GM23338 (cell line): ENCODE measurements at regions not wholly inside any gene's neighbourhood (a gene's known extent, or its start where the extent isn't known, plus 50 kb on each side); places are given as distances from the start of the nearest gene placed in this dataset.

Experiments used
- ATAC-seq: fragments of 200-7000 bp; cut with Tn5 transposase; 3 replicates; pipeline ENCODE4 v1.9.1; 2020
- DNase-seq: peaks from one replicate; pipeline ENCODE4 v3.0.0-alpha.2; 2015; ENCODE audit warnings: low spot score
- H2AFZ ChIP-seq: fragments of 200-600 bp; sonication (generic); 2 replicates; pipeline ENCODE4 v1.8.0; 2016; ENCODE audit warnings: antibody characterized with exemption, mild to moderate bottlenecking, moderate library complexity
- H3F3A ChIP-seq: fragments of 200-600 bp; sonication (generic); replicated peaks from 2 replicates; pipeline ENCODE4 v1.8.0; 2017; ENCODE audit warnings: antibody characterized with exemption, mixed run types, low read depth
- H3K27ac ChIP-seq: fragments of 200-600 bp; sonication (generic); 2 replicates; pipeline ENCODE4 v1.6.1; 2016; ENCODE audit warnings: low read depth
- H3K27me3 ChIP-seq: fragments of 200-600 bp; sonication (generic); 2 replicates; pipeline ENCODE4 v1.8.0; 2016; ENCODE audit warnings: mild to moderate bottlenecking, mixed run types, moderate library complexity; ENCODE audit not compliant: insufficient read depth
- H3K36me3 ChIP-seq: fragments of 200-600 bp; sonication (generic); 2 replicates; pipeline ENCODE4 v1.8.0; 2016; ENCODE audit warnings: mild to moderate bottlenecking; ENCODE audit not compliant: insufficient read depth
- H3K4me1 ChIP-seq: fragments of 200-600 bp; sonication (generic); 2 replicates; pipeline ENCODE4 v1.8.0; 2016; ENCODE audit warnings: mild to moderate bottlenecking, moderate library complexity; ENCODE audit not compliant: insufficient read depth
- H3K4me2 ChIP-seq: fragments of 200-600 bp; sonication (generic); 2 replicates; pipeline ENCODE4 v1.7.1; 2017; ENCODE audit warnings: mixed run types
- H3K4me3 ChIP-seq: fragments of 200-600 bp; sonication (generic); 2 replicates; pipeline ENCODE4 v1.6.1; 2016; ENCODE audit warnings: mixed run types
- H3K79me2 ChIP-seq: fragments of 200-600 bp; sonication (generic); replicated peaks from 2 replicates; pipeline ENCODE4 v1.8.0; 2017; ENCODE audit warnings: mild to moderate bottlenecking; ENCODE audit not compliant: insufficient read depth
- H3K9me2 ChIP-seq: fragments of 200-600 bp; sonication (generic); 2 replicates; pipeline ENCODE4 v1.8.0; 2017; ENCODE audit not compliant: insufficient read depth
- H4K20me1 ChIP-seq: fragments of 200-600 bp; sonication (generic); replicated peaks from 2 replicates; pipeline ENCODE4 v1.8.0; 2017; ENCODE audit warnings: mild to moderate bottlenecking; ENCODE audit not compliant: insufficient read depth
- H3K27ac Mint-ChIP-seq: 2 replicates; pipeline ENCODE4 v1.8.0; 2020; ENCODE audit warnings: inconsistent platforms, mild to moderate bottlenecking, moderate library complexity, mixed read lengths
- H3K27me3 Mint-ChIP-seq: 3 replicates; pipeline ENCODE4 v1.8.0; 2022; ENCODE audit warnings: low read depth, mild to moderate bottlenecking, moderate library complexity, mixed read lengths, inconsistent platforms; ENCODE audit not compliant: insufficient read depth, poor library complexity
- H3K36me3 Mint-ChIP-seq: 3 replicates; pipeline ENCODE4 v1.8.0; 2021; ENCODE audit warnings: low read depth, mild to moderate bottlenecking, inconsistent platforms, moderate library complexity, mixed read lengths
- H3K4me1 Mint-ChIP-seq: 3 replicates; pipeline ENCODE4 v1.8.0; 2020; ENCODE audit warnings: mild to moderate bottlenecking, inconsistent platforms, mixed read lengths
- H3K4me3 Mint-ChIP-seq: 3 replicates; pipeline ENCODE4 v1.8.0; 2021; ENCODE audit warnings: moderate library complexity, mild to moderate bottlenecking, inconsistent platforms, mixed read lengths
- H3K9me3 Mint-ChIP-seq: 3 replicates; pipeline ENCODE4 v1.8.0; 2020; ENCODE audit warnings: moderate library complexity, mild to moderate bottlenecking, inconsistent platforms, mixed read lengths
- CTCF ChIP-seq, 2 experiments: fragments of 200-600 bp in 1 of 2; sonication (generic) in 1 of 2; conservative IDR thresholded peaks; 2 replicates each; pipeline versions ENCODE4 v1.5.1 to v1.6.1; 2016 to 2017; ENCODE audit warnings: antibody characterized with exemption in 2 of 2, low read depth in 2 of 2, mild to moderate bottlenecking in 2 of 2, moderate library complexity in 1 of 2
- EZH2phosphoT487 ChIP-seq: fragments of 200-600 bp; sonication (generic); IDR thresholded peaks from one replicate; pipeline ENCODE4 v1.8.1; 2018; ENCODE audit warnings: antibody characterized with exemption; ENCODE audit not compliant: unreplicated experiment
- JUNB ChIP-seq: IDR thresholded peaks from one replicate; pipeline ENCODE4 v1.6.1; 2016; ENCODE audit warnings: antibody characterized with exemption; ENCODE audit not compliant: unreplicated experiment
- REST ChIP-seq: IDR thresholded peaks from one replicate; pipeline ENCODE4 v1.6.1; 2018; ENCODE audit warnings: antibody characterized with exemption; ENCODE audit not compliant: unreplicated experiment
- STAT1 ChIP-seq: IDR thresholded peaks from one replicate; pipeline ENCODE4 v1.6.1; 2016; ENCODE audit warnings: antibody characterized with exemption; ENCODE audit not compliant: unreplicated experiment
- ZNF462 ChIP-seq: fragments of 250-450 bp; sonication (Bioruptor Pico); IDR thresholded peaks from 2 replicates; pipeline ENCODE4 v1.5.0; 2020; ENCODE audit warnings: mild to moderate bottlenecking, moderate library complexity

GRCh38 chr10:88062798-88063472 is 199.5 kb downstream of the PTEN start (continued):
- no peak for TF ChIP-seq REST
- TF ChIP-seq JUNB = no peak

GRCh38 chr10:88063861-88064557 is 200.6 kb downstream of the PTEN start:
- Histone ChIP-seq H3K4me1 (peaks cover 5% of the 10 kb centered on the region; the same call in 1 of the 2 replicates), H3F3A (no peaks in the 10 kb centered on the region), H3K27me3 (no peaks in the 10 kb centered on the region), H3K9me2 (peaks cover 21% of the 10 kb centered on the region), H2AFZ (no peak overlapping the region), H4K20me1 (no peaks in the 10 kb centered on the region), H3K4me3 (no peak overlapping the region), H3K4me2 (no peak overlapping the region), H3K27ac (no peak overlapping the region), H3K36me3 (no peaks in the 10 kb centered on the region), H3K79me2 (no peaks in the 10 kb centered on the region)
- H3K36me3 Mint-ChIP-seq = no peaks in the 10 kb centered on the region; the same call in 2 of the 3 replicates
- peaks cover 1% of the 10 kb centered on the region for H3K27me3 Mint-ChIP-seq
- H3K9me3 Mint-ChIP-seq = no peaks in the 10 kb centered on the region; the same call in 2 of the 3 replicates
- no peak overlapping the region for H3K4me3 Mint-ChIP-seq
- no peak for ATAC-seq
- TF ChIP-seq STAT1 = no peak
- no peak for TF ChIP-seq CTCF (conservative IDR thresholded peaks at IDR 0.05; ENCODE audit: low read depth in 2 of 2)
- TF ChIP-seq REST = no peak
- no peak for TF ChIP-seq EZH2phosphoT487
- TF ChIP-seq ZNF462 (CRISPR knock-in tag) = no peak
- no peak for DNase-seq
- peaks cover 4% of the 10 kb centered on the region; the same call in 1 of the 3 replicates for H3K4me1 Mint-ChIP-seq
- H3K27ac Mint-ChIP-seq = no peak overlapping the region
